ENCODE measurements at regions not wholly inside any gene's neighbourhood (a gene's known extent, or its start where the extent isn't known, plus 50 kb on each side); places are given as distances from the start of the nearest gene placed in this dataset.

DNA sequence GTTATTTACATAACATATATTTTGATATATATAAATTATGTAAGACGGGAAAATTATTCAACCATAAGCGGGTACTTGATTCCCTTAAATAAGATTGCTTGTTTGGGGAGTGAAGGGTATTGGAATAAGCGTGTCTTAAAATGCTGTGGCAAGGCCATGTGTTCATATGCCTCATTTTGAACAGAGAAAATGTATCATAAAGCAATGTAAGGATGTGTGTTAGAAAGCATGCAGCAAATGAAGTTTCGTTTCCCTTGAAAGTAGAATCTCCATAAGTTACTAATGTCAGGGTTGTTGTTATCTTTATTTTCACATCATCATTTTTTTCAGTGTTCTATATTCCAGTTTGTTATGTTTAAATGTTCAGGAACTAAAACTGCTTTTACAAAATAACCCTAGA is 465.6 kb downstream of the FOXG1 start:
- 81% methylated on average over 2 of the region's 4 CpGs for WGBS (ENCODE audit: insufficient coverage)
- H3K9me3 ChIP-seq (ENCODE audit: control insufficient read depth, insufficient read depth, low read length): no peaks in the 10 kb centered on the region
- H3K36me3 ChIP-seq (ENCODE audit: control insufficient read depth, insufficient read depth, low read length): no peaks in the 10 kb centered on the region

DNA sequence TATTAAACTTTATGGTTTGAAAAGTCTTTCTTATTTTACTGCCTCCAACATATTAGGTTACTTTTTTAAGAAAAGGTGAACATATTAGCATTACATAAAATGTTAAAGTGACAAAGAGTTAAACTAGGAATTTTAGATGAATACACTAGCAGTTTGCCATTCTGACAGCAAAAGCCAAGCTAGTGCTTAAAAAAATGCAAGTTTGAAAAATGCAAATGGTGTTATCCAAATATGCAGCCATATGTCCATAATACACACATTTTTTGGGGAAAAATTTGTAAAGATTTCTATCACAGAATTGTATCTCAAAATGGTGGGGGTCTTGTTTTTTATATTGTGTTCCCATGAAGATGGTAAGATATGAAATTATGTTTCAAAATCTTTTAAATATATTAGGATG is 466.1 kb downstream of the FOXG1 start:
- no peak overlapping the region for H3K27ac ChIP-seq (ENCODE audit: low read depth, low read length)
- H3K36me3 ChIP-seq (ENCODE audit: control insufficient read depth, insufficient read depth, low read length): no peaks in the 10 kb centered on the region
- H3K27me3 ChIP-seq (ENCODE audit: control insufficient read depth, insufficient read depth, low read length): no peaks in the 10 kb centered on the region
- peak in 1 of 6 donors; percentile 72 for DNase-seq (ENCODE audit: low read depth in 4 of 6, low spot score in 6 of 6)
- H3K9me3 ChIP-seq (ENCODE audit: control insufficient read depth, insufficient read depth, low read length): no peaks in the 10 kb centered on the region
- no peak overlapping the region for H3K4me3 ChIP-seq (ENCODE audit: low read depth, low read length)
- H3K4me1 ChIP-seq (ENCODE audit: control insufficient read depth, insufficient read depth, low read length): no peaks in the 10 kb centered on the region

More for the DNA sequence above, 465.6 kb downstream of the FOXG1 start:
- Histone ChIP-seq H3K27ac (ENCODE audit: low read depth, low read length) (no peak overlapping the region), H3K4me1 (ENCODE audit: control insufficient read depth, insufficient read depth, low read length) (no peaks in the 10 kb centered on the region), H3K27me3 (ENCODE audit: control insufficient read depth, insufficient read depth, low read length) (no peaks in the 10 kb centered on the region), H3K4me3 (ENCODE audit: low read depth, low read length) (no peak overlapping the region)
- DNase-seq (ENCODE audit: low read depth in 4 of 6, low spot score in 6 of 6): peak in 1 of 6 donors; percentile 64

DNA sequence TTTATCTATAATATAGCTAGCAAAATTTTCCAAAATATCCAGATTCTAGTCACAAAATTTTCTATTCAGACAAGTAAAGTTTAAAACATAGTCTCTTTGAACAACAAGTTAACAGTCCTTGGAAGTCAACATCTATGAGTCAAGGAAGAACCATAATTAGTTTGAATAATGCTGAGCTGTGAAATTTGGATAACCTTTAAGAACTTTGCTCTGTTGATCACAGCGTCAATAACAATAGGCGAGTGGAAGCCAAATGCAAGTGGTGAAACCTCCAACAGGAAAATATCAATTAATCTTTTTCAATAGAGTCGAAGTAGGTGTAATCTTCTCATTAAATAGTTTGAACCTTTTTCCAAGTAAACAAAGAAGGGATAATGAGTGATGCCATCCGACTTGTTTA is 466.6 kb downstream of the FOXG1 start:
- Histone ChIP-seq H3K36me3 (ENCODE audit: control insufficient read depth, insufficient read depth, low read length) (no peaks in the 10 kb centered on the region), H3K9me3 (ENCODE audit: control insufficient read depth, insufficient read depth, low read length) (no peaks in the 10 kb centered on the region), H3K4me3 (ENCODE audit: low read depth, low read length) (no peak overlapping the region), H3K27me3 (ENCODE audit: control insufficient read depth, insufficient read depth, low read length) (peaks cover under 1% of the 10 kb centered on the region), H3K27ac (ENCODE audit: low read depth, low read length) (no peak overlapping the region), H3K4me1 (ENCODE audit: control insufficient read depth, insufficient read depth, low read length) (no peaks in the 10 kb centered on the region)
- DNase-seq (ENCODE audit: low read depth in 4 of 6, low spot score in 6 of 6): no peak
- WGBS (ENCODE audit: insufficient coverage): no CpG with 5 or more reads among the region's 4 CpGs

DNA sequence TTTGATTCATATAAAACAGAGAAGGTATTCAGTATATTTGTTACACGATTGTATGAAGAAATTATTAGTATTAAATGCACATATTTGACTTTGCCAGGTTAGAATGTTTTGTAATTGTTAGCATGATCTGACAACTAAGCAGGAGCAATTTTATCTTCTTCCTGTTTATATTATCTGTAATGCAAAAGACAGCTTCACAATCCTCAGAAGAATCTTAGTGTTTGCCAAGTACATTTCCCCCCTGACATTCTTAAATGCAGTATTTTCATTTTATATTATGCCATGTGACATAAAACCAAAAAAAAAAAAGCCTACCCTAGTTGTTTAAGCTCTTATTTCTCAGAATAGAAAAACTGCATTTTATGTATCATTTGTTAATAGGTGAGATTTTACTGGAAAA is 469.4 kb downstream of the FOXG1 start:
- H3K27ac ChIP-seq (ENCODE audit: low read depth, low read length): no peak overlapping the region
- DNase-seq (ENCODE audit: low read depth in 4 of 6, low spot score in 6 of 6): no peak
- no peaks in the 10 kb centered on the region for H3K36me3 ChIP-seq (ENCODE audit: control insufficient read depth, insufficient read depth, low read length)
- no CpG with 5 or more reads among the region's 1 CpG for WGBS (ENCODE audit: insufficient coverage)
- H3K27me3 ChIP-seq (ENCODE audit: control insufficient read depth, insufficient read depth, low read length): peaks cover 3% of the 10 kb centered on the region
- H3K4me3 ChIP-seq (ENCODE audit: low read depth, low read length): no peak overlapping the region
- H3K9me3 ChIP-seq (ENCODE audit: control insufficient read depth, insufficient read depth, low read length): no peaks in the 10 kb centered on the region
- no peaks in the 10 kb centered on the region for H3K4me1 ChIP-seq (ENCODE audit: control insufficient read depth, insufficient read depth, low read length)

DNA sequence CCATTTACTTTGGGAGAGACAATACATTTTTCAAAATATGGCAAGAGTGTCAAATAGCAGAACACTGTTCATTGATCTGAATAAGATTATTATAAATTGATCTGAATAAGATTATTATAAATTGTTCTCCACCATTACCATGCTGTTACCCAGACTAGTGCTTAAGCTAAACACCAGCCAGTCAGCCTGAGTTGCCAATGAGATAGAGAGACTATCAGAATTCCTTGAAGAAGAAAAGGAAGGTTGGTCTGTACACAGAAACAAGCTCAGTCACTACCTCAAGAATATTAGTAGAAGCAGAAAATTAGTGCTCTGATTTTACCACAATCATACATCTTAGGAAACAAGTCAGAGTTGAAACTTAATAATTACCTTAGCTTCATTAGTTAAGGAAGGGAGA is 469.8 kb downstream of the FOXG1 start:
- DNase-seq (ENCODE audit: low read depth in 4 of 6, low spot score in 6 of 6): no peak
- Histone ChIP-seq H3K9me3 (ENCODE audit: control insufficient read depth, insufficient read depth, low read length) (no peaks in the 10 kb centered on the region), H3K4me1 (ENCODE audit: control insufficient read depth, insufficient read depth, low read length) (no peaks in the 10 kb centered on the region), H3K27ac (ENCODE audit: low read depth, low read length) (no peak overlapping the region), H3K36me3 (ENCODE audit: control insufficient read depth, insufficient read depth, low read length) (no peaks in the 10 kb centered on the region), H3K27me3 (ENCODE audit: control insufficient read depth, insufficient read depth, low read length) (peaks cover 3% of the 10 kb centered on the region), H3K4me3 (ENCODE audit: low read depth, low read length) (no peak overlapping the region)

DNA sequence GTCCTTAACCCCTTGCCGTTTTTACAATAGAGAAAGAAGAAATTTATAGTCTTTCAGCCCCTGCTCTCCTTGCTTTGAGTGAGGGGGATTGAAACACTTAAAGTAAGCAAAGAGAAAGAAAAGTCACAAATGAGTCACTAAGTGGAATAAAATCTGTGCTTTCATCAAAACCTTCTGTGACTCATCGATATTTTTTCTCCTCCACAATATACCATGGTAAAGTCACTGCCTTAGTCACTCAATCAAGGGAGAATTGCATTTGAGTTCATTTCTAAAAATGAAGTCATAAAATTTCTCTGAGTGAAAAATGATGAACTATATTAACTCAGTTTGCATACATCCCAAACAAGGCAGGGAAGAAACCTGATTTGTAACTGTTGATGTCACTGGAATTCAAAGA is 470.3 kb downstream of the FOXG1 start:
- WGBS (ENCODE audit: insufficient coverage): no CpG with 5 or more reads among the region's 2 CpGs
- DNase-seq (ENCODE audit: low read depth in 4 of 6, low spot score in 6 of 6): no peak
- no peaks in the 10 kb centered on the region for H3K36me3 ChIP-seq (ENCODE audit: control insufficient read depth, insufficient read depth, low read length)

DNA sequence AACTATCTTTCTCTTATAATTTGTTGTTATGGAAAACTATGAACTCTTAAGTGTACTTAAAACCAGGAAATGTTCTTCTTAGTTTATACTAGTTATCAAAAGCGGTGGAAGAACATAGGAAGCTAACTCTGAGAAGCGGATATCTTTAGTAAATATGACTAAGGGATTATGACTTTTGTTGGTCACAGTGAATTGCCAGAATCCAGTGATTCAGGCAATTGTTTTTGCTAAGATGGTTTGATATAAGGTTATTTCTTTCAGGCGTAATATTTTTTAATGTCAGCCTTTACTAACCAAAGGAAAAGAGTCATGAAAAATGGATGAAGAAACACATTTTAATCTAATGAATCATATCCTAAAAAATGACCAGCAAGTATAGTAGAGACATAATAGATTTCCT is 473.5 kb downstream of the FOXG1 start:
- Histone ChIP-seq H3K4me1 (ENCODE audit: control insufficient read depth, insufficient read depth, low read length) (no peaks in the 10 kb centered on the region), H3K27ac (ENCODE audit: low read depth, low read length) (no peak overlapping the region), H3K27me3 (ENCODE audit: control insufficient read depth, insufficient read depth, low read length) (peaks cover 3% of the 10 kb centered on the region), H3K36me3 (ENCODE audit: control insufficient read depth, insufficient read depth, low read length) (no peaks in the 10 kb centered on the region), H3K4me3 (ENCODE audit: low read depth, low read length) (no peak overlapping the region), H3K9me3 (ENCODE audit: control insufficient read depth, insufficient read depth, low read length) (no peaks in the 10 kb centered on the region)
- WGBS (ENCODE audit: insufficient coverage): no CpG with 5 or more reads among the region's 3 CpGs
- no peak for DNase-seq (ENCODE audit: low read depth in 4 of 6, low spot score in 6 of 6)

More for the DNA sequence above, 470.3 kb downstream of the FOXG1 start:
- Histone ChIP-seq H3K9me3 (ENCODE audit: control insufficient read depth, insufficient read depth, low read length) (no peaks in the 10 kb centered on the region), H3K27ac (ENCODE audit: low read depth, low read length) (no peak overlapping the region), H3K4me3 (ENCODE audit: low read depth, low read length) (no peak overlapping the region), H3K4me1 (ENCODE audit: control insufficient read depth, insufficient read depth, low read length) (no peaks in the 10 kb centered on the region), H3K27me3 (ENCODE audit: control insufficient read depth, insufficient read depth, low read length) (peaks cover 3% of the 10 kb centered on the region)

DNA sequence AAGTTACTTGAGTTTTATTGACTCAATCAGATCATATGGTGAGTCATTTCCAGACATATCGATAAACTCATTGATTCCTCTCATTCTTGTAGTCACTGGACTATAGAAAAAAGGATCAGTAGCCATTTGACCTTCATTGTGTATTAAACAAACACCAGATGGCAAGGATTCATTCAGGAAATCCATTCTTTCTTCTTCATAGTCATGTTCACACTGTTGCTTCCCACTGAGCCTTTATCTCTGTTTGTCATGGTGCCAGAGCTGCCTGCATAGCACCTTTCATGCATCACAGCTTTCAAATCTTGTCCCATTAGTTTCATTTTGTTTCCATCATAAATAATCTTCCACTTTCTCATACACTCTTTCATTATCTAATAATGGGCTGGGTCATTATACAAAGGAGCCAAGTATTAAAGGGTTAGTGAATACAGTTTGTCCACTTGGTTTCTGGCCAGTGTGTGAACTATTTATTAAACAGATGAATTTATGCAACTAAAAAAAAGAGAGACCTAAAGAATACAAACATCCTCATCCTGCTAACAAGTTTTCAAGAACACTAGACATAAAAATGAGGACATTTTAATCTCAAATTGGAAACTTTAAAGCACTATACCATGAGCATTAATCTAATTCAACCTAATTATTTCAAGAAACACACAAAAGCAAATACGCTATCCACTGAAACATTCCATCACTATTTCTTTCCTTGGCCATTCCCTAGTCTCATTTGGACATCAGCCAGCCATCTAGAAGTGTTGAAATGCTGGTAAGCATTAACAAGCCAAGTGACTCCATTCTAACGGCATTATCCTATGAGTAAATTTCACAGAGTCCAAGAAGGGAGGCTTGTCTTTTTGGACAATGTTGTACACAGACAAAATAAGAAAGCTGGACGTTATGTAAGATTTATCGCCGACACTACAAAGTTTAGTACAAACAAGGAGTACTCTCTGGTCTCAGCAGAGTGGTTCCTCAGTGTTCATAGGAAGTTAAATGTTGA is 476.5 kb downstream of the FOXG1 start:
- H3K36me3 ChIP-seq (ENCODE audit: control insufficient read depth, insufficient read depth, low read length): no peaks in the 10 kb centered on the region
- peaks cover 3% of the 10 kb centered on the region for H3K27me3 ChIP-seq (ENCODE audit: control insufficient read depth, insufficient read depth, low read length)
- no peak overlapping the region for H3K27ac ChIP-seq (ENCODE audit: low read depth, low read length)
- 50% methylated on average over 2 of the region's 6 CpGs for WGBS (ENCODE audit: insufficient coverage)
- no peaks in the 10 kb centered on the region for H3K4me1 ChIP-seq (ENCODE audit: control insufficient read depth, insufficient read depth, low read length)
- peak in 2 of 6 donors; percentile 65 for DNase-seq (ENCODE audit: low read depth in 4 of 6, low spot score in 6 of 6)
- H3K9me3 ChIP-seq (ENCODE audit: control insufficient read depth, insufficient read depth, low read length): no peaks in the 10 kb centered on the region
- H3K4me3 ChIP-seq (ENCODE audit: low read depth, low read length): no peak overlapping the region

DNA sequence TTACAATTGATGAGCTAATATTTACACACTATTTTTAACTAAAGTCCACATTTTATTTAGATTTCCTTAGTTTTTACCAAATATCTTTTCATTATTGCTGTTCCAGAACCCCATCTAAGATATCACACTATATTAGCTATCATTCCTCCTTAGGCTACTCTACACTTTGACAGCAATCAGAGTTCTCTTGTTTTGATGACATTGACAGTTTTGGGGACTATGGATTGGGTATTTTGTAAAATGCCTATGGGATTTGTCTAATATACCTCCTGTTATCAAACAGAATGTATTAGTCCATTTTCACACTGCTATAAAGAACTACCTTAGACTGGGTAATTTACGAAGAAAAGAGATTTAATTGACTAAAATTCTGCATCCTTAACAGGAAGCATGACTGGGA is 489.1 kb downstream of the FOXG1 start:
- Histone ChIP-seq H3K27ac (ENCODE audit: low read depth, low read length) (no peak overlapping the region), H3K36me3 (ENCODE audit: control insufficient read depth, insufficient read depth, low read length) (no peaks in the 10 kb centered on the region), H3K4me1 (ENCODE audit: control insufficient read depth, insufficient read depth, low read length) (no peaks in the 10 kb centered on the region), H3K27me3 (ENCODE audit: control insufficient read depth, insufficient read depth, low read length) (no peaks in the 10 kb centered on the region), H3K4me3 (ENCODE audit: low read depth, low read length) (no peak overlapping the region), H3K9me3 (ENCODE audit: control insufficient read depth, insufficient read depth, low read length) (peaks cover 2% of the 10 kb centered on the region)
- no peak for DNase-seq (ENCODE audit: low read depth in 4 of 6, low spot score in 6 of 6)
- no CpG with 5 or more reads among the region's 1 CpG for WGBS (ENCODE audit: insufficient coverage)

DNA sequence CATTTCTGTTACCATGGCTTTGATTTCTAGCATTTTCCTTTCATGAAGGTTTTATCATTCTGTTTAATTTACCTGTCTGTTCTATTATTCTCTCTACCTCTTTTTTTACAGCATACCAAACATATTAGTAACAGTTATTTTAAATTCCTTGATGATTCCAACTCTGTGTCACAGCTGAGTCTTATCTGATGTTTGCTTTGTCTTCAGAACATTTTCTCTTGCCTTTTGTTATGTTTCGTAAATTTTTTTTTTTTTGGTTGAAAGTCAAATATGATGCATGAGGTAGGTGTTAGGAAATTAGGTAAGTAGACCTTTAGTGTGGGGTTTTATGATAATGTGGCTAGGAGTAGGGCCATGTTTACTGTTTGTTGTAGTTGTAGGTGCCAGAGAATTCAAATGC is 496.4 kb downstream of the FOXG1 start:
- H3K4me3 ChIP-seq (ENCODE audit: low read depth, low read length): no peak overlapping the region
- H3K36me3 ChIP-seq (ENCODE audit: control insufficient read depth, insufficient read depth, low read length): no peaks in the 10 kb centered on the region
- no peak for DNase-seq (ENCODE audit: low read depth in 4 of 6, low spot score in 6 of 6)
- H3K27ac ChIP-seq (ENCODE audit: low read depth, low read length): no peak overlapping the region
- no peaks in the 10 kb centered on the region for H3K4me1 ChIP-seq (ENCODE audit: control insufficient read depth, insufficient read depth, low read length)
- H3K9me3 ChIP-seq (ENCODE audit: control insufficient read depth, insufficient read depth, low read length): no peaks in the 10 kb centered on the region
- no peaks in the 10 kb centered on the region for H3K27me3 ChIP-seq (ENCODE audit: control insufficient read depth, insufficient read depth, low read length)
- WGBS (ENCODE audit: insufficient coverage): 83% methylated on average over 1 of the region's 1 CpG
